GM12874 (cell line): ENCODE measurements at regions not wholly inside any gene's neighbourhood (a gene's known extent, or its start where the extent isn't known, plus 50 kb on each side); places are given as distances from the start of the nearest gene placed in this dataset.

Source experiments
- TF ChIP-seq, protein P1 (sequence below): IDR thresholded peaks from 2 replicates; pipeline ENCODE4 v1.5.1; 2011; ENCODE audit warnings: low read depth, mild to moderate bottlenecking, control low read depth, low read length, moderate library complexity; ENCODE audit not compliant: insufficient read depth

DNA sequence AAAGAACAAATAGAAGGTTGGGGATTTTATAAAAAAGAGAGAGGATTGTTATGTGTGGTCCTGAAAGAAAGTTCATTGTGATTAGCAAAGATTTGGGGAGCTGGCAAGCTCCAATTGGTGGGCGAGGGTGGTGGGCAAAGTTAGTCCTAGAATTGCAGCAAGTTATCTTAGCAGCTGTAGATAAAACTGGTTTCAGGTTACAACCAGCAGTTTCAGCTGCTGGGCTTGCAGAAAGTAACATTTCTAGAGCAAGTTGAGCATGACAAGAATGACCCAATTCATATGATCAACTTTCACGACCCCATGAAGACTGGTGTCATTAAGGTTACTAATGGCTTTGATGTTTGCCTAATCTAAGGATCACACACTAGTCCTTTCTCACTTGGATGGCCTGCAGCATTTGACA, 177.9 kb upstream of the NUDT4 start:
- TF ChIP-seq, protein P1, sequence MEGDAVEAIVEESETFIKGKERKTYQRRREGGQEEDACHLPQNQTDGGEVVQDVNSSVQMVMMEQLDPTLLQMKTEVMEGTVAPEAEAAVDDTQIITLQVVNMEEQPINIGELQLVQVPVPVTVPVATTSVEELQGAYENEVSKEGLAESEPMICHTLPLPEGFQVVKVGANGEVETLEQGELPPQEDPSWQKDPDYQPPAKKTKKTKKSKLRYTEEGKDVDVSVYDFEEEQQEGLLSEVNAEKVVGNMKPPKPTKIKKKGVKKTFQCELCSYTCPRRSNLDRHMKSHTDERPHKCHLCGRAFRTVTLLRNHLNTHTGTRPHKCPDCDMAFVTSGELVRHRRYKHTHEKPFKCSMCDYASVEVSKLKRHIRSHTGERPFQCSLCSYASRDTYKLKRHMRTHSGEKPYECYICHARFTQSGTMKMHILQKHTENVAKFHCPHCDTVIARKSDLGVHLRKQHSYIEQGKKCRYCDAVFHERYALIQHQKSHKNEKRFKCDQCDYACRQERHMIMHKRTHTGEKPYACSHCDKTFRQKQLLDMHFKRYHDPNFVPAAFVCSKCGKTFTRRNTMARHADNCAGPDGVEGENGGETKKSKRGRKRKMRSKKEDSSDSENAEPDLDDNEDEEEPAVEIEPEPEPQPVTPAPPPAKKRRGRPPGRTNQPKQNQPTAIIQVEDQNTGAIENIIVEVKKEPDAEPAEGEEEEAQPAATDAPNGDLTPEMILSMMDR = no peak

DNA sequence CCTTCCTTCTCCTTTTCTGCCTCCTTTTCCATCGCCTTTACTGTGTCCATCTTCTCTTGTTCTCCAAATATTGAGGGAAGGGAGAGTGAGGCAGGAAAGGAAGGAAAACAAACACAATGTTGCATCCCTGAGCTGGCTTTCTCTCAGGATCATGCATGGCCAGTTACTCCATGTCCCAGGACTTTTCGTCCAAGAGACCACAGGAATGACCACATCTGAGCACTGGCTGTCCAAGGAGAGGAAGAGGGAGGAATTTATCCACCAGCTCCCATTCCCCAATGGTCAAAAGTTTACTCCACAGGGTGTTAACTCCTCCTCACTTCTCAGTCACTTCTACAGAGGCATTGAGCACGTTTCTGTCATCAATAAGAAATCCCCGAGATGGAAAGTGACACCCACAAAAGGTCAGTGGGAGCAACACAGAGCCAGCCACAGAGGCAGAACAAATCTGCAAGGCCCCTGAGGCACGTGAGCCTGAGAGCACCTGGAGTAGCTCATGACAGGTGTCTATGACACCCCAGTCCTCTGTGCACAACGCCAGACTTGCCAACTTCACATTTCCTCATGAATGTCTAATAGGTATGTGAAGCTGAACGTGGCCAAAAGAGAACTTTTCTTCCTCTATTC, 177.3 kb upstream of the NUDT4 start:
- TF ChIP-seq, protein P1 = no peak

DNA sequence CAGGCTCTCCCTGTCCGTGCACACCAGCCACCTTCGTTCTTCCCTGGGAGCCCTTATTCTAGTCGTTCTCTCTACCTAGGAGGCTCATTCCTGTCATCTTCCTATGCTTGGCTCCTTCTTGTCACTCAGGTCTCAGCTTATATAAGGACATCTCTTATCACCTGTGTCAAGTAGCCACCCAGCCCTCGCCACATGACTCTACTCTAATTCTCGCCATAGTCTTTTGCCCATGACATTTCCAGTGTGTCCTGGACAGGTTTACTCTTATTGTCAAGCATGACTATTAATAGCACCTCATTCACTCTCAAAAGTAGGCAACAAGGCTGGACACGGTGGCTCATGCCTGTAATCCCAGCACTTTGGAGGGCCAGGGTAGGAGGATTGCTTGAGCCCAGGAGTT, 175.7 kb upstream of the NUDT4 start:
- TF ChIP-seq, protein P1 = no peak

DNA sequence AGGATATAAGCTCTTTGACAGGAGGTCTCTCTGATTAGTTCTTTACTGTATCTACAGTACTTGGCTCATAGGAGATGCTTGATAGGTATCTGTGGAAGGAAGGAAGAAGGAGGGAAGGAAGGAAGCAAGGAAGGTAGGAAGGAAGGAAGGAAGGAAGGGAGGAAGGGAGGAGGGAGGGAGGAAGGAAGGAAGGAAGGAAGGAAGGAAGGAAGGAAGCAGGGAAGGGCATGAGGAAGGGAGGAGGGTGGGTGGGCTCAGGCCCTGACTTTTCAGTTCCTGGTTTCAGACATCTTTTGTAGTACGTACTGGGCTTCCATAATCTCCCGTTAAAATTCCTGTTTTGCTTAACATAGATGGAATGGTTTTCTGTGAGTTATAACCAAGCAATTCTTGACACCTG, 175.0 kb upstream of the NUDT4 start:
- TF ChIP-seq, protein P1 = no peak

DNA sequence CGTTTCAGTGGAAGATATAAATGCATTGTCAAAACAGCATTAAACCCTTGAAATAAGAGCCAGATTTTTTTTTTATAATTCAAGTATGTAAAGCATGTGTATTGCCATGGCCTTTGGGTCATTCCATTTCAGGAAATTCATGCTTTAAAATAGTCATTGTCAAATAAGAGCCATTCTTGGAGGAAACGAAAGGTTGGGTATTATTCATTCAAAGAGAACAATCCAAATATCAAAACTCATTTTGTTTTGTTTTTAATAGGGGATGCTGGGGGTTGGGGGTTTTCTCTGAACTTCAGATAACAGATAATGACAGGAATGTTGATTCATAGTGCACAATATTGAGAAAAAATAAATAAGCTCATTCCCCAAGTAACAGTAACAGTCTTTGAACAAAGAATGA, 174.4 kb upstream of the NUDT4 start:
- TF ChIP-seq, protein P1 = no peak

DNA sequence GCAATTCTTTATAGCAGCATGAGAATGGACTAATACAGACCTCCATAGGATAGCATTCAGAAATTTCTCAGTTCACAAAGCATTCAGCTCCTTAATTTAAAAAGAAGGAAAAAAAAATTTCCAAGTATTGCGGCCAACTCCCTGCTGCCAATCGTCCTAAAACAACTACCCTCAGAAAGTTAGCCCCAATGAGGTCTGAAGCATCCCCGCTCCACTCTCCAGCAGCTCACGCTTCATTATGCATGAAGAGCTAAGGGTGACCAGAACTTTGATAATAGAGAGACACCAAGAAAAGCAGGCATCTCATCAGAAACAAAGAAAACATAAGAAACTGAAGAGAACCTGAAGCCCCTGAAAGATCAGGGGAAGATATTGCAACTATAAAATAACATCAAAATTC, 172.8 kb upstream of the NUDT4 start:
- TF ChIP-seq, protein P1 = no peak

DNA sequence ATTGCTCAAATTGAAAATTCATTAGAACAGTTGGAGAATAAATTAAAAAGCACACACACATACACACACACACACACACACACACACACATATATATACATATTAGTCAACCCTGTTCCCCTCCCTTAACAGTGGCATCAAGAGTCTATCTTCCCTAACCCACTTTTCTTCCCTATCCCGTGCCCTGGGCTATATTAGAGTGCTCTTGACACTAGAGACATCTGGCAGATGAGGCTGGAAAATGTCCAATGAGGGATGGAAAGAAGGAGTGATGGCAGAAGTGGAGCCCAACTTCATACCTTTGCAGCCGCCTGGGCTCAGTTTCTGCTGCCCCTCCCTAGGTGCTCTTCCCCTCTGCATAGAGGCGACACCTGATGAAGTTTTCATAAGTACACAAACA, 172.4 kb upstream of the NUDT4 start:
- TF ChIP-seq, protein P1 = no peak

DNA sequence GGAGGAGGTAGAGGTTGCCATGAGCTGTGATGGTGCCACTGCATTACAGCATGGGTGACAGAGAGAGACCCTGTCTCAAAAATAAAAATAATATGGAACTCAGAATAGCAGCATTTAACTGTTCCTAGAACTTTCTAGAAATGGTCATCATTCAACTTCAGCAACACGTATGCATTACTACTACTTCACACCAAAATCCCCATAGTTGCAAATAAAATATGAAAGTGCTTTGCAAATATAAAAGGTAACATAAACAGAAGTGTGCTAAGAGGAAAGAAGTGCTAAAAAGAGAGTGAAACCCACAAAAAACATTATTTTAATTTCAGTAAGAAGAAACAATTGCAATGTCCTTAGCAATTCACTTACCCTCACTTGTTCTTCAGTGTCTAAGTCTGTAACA, 169.7 kb upstream of the NUDT4 start:
- TF ChIP-seq, protein P1 = no peak
